ENCODE measurements at regions not wholly inside any gene's neighbourhood (a gene's known extent, or its start where the extent isn't known, plus 50 kb on each side); places are given as distances from the start of the nearest gene placed in this dataset.

GRCh38 chr2:62654876-62655359, 50.6 kb upstream of the EHBP1 start:
- no peak for TF ChIP-seq CTCF (IDR thresholded peaks at IDR 0.05; ENCODE audit: extremely low read depth in 1 of 2, insufficient read depth in 1 of 2, low read depth in 1 of 2, low read length in 2 of 2)
- no peak for TF ChIP-seq EZH2 (IDR thresholded peaks at IDR 0.05; ENCODE audit: borderline replicate concordance, low read depth, low read length, severe bottlenecking)
- TF ChIP-seq POLR2AphosphoS5 (IDR thresholded peaks at IDR 0.05; ENCODE audit: insufficient read depth, low read depth, low read length) = no peak
- no peak for TF ChIP-seq MAX (IDR thresholded peaks at IDR 0.05; ENCODE audit: insufficient read depth, insufficient read length)
